Hematopoietic multipotent progenitor cell treated with erythropoietin and hydrocortisone succinate and interleukin-3 and kit ligand, for 4 days (in vitro differentiated cells): ENCODE measurements at regions not wholly inside any gene's neighbourhood (a gene's known extent, or its start where the extent isn't known, plus 50 kb on each side); places are given as distances from the start of the nearest gene placed in this dataset.

Source experiments
- DNase-seq: peaks from one replicate; pipeline ENCODE4 v3.0.0-alpha.2; 2015

- no peak for DNase-seq
Observed at GRCh38 chr2:40809156-40809555, 357.3 kb upstream of the SLC8A1 start.

- peak; percentile 7 for DNase-seq
Observed at GRCh38 chr2:40814616-40815015, 362.7 kb upstream of the SLC8A1 start.

GRCh38 chr2:40820319-40820718 lies 368.4 kb upstream of the SLC8A1 start:
- no peak for DNase-seq

- no peak for DNase-seq
Observed at GRCh38 chr2:40823478-40823877, 371.6 kb upstream of the SLC8A1 start.

GRCh38 chr2:40824278-40824677 lies 372.4 kb upstream of the SLC8A1 start:
- no peak for DNase-seq

- DNase-seq: no peak
Observed at GRCh38 chr2:40827392-40827791, 375.5 kb upstream of the SLC8A1 start.

- DNase-seq: no peak
Observed at GRCh38 chr2:40831321-40831873, 379.5 kb upstream of the SLC8A1 start.

GRCh38 chr2:40841856-40842255 lies 390.0 kb upstream of the SLC8A1 start:
- no peak for DNase-seq

- no peak for DNase-seq
Observed at GRCh38 chr2:40844353-40845277, 392.7 kb upstream of the SLC8A1 start.

GRCh38 chr2:40851661-40852060 lies 399.8 kb upstream of the SLC8A1 start:
- DNase-seq: no peak

- no peak for DNase-seq
Observed at GRCh38 chr2:40859617-40860016, 407.7 kb upstream of the SLC8A1 start.

- no peak for DNase-seq
Observed at GRCh38 chr2:40867829-40868228, 415.9 kb upstream of the SLC8A1 start.

GRCh38 chr2:40872580-40872979 lies 420.7 kb upstream of the SLC8A1 start:
- DNase-seq: no peak

- no peak for DNase-seq
Observed at GRCh38 chr2:40874380-40874779, 422.5 kb upstream of the SLC8A1 start.

GRCh38 chr2:40877734-40878288 lies 425.9 kb upstream of the SLC8A1 start:
- no peak for DNase-seq

GRCh38 chr2:40879305-40879704 lies 427.4 kb upstream of the SLC8A1 start:
- no peak for DNase-seq

GRCh38 chr2:40886100-40886499 lies 434.2 kb upstream of the SLC8A1 start:
- DNase-seq: no peak

- DNase-seq: no peak
Observed at GRCh38 chr2:40886655-40887054, 434.8 kb upstream of the SLC8A1 start.

- no peak for DNase-seq
Observed at GRCh38 chr2:40896358-40896757, 444.5 kb upstream of the SLC8A1 start.

GRCh38 chr2:40914666-40915065 lies 462.8 kb upstream of the SLC8A1 start:
- no peak for DNase-seq

- no peak for DNase-seq
Observed at GRCh38 chr2:40915651-40916050, 463.8 kb upstream of the SLC8A1 start.

- DNase-seq: no peak
Observed at GRCh38 chr2:40935349-40935748, 483.5 kb upstream of the SLC8A1 start.

- DNase-seq: no peak
Observed at GRCh38 chr2:40937284-40937683, 485.4 kb upstream of the SLC8A1 start.

GRCh38 chr2:40953341-40953740 lies 501.5 kb upstream of the SLC8A1 start:
- no peak for DNase-seq
